ENCODE measurements at regions not wholly inside any gene's neighbourhood (a gene's known extent, or its start where the extent isn't known, plus 50 kb on each side); places are given as distances from the start of the nearest gene placed in this dataset.

DNA sequence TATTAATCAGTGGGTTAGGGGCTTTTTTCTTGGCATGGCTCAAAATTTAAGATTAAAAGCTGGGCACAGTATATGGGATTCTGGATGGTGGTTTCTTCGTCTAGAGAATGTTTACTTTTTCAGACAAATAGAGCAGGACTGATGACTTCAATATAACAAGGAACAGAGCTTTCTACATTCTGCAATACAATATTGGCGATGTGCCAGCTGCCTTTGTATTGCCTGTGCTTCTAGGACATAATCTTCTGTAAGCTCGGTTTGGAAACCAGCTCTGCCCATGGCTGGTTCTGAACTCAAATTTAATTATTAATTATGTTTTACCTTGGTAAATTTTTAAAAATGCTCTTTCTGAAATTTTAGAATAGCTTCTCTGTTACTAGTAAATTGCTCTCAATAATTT lies 139.1 kb upstream of the TRPC4 start:
- H3K27ac ChIP-seq (ENCODE audit: low read length): no peak overlapping the region
- no peaks in the 10 kb centered on the region for H3K27me3 ChIP-seq (ENCODE audit: insufficient read depth, low read depth, low read length)
- H3K4me2 ChIP-seq (ENCODE audit: low read length): no peak overlapping the region
- H3K36me3 ChIP-seq (ENCODE audit: insufficient read depth, low read length): no peaks in the 10 kb centered on the region
- H2AFZ ChIP-seq (ENCODE audit: low read depth, low read length): no peak overlapping the region
- no peak overlapping the region for H3K9ac ChIP-seq (ENCODE audit: low read length)
- H3F3A ChIP-seq (ENCODE audit: insufficient read depth, low read length, poor library complexity, severe bottlenecking): no peaks in the 10 kb centered on the region
- no peaks in the 10 kb centered on the region for H3K79me2 ChIP-seq (replicated peaks; ENCODE audit: insufficient read depth, low read length)
- H3K4me3 ChIP-seq (ENCODE audit: low read length): no peak overlapping the region
- H3K9me3 ChIP-seq (ENCODE audit: low read length): no peaks in the 10 kb centered on the region
- no peaks in the 10 kb centered on the region for H4K20me1 ChIP-seq (ENCODE audit: insufficient read depth)
- TF ChIP-seq RAD21 (conservative IDR thresholded peaks at IDR 0.05): no peak
- no peak for TF ChIP-seq SMC3 (conservative IDR thresholded peaks at IDR 0.05; ENCODE audit: poor library complexity)
- TF ChIP-seq, protein P1, sequence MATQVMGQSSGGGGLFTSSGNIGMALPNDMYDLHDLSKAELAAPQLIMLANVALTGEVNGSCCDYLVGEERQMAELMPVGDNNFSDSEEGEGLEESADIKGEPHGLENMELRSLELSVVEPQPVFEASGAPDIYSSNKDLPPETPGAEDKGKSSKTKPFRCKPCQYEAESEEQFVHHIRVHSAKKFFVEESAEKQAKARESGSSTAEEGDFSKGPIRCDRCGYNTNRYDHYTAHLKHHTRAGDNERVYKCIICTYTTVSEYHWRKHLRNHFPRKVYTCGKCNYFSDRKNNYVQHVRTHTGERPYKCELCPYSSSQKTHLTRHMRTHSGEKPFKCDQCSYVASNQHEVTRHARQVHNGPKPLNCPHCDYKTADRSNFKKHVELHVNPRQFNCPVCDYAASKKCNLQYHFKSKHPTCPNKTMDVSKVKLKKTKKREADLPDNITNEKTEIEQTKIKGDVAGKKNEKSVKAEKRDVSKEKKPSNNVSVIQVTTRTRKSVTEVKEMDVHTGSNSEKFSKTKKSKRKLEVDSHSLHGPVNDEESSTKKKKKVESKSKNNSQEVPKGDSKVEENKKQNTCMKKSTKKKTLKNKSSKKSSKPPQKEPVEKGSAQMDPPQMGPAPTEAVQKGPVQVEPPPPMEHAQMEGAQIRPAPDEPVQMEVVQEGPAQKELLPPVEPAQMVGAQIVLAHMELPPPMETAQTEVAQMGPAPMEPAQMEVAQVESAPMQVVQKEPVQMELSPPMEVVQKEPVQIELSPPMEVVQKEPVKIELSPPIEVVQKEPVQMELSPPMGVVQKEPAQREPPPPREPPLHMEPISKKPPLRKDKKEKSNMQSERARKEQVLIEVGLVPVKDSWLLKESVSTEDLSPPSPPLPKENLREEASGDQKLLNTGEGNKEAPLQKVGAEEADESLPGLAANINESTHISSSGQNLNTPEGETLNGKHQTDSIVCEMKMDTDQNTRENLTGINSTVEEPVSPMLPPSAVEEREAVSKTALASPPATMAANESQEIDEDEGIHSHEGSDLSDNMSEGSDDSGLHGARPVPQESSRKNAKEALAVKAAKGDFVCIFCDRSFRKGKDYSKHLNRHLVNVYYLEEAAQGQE (IDR thresholded peaks at IDR 0.05; ENCODE audit: borderline replicate concordance): no peak
- TF ChIP-seq POLR2AphosphoS5 (IDR thresholded peaks at IDR 0.05): no peak
- TF ChIP-seq, protein P2, sequence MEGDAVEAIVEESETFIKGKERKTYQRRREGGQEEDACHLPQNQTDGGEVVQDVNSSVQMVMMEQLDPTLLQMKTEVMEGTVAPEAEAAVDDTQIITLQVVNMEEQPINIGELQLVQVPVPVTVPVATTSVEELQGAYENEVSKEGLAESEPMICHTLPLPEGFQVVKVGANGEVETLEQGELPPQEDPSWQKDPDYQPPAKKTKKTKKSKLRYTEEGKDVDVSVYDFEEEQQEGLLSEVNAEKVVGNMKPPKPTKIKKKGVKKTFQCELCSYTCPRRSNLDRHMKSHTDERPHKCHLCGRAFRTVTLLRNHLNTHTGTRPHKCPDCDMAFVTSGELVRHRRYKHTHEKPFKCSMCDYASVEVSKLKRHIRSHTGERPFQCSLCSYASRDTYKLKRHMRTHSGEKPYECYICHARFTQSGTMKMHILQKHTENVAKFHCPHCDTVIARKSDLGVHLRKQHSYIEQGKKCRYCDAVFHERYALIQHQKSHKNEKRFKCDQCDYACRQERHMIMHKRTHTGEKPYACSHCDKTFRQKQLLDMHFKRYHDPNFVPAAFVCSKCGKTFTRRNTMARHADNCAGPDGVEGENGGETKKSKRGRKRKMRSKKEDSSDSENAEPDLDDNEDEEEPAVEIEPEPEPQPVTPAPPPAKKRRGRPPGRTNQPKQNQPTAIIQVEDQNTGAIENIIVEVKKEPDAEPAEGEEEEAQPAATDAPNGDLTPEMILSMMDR (IDR thresholded peaks at IDR 0.05; ENCODE audit: poor library complexity, severe bottlenecking): no peak
- TF ChIP-seq EZH2 (IDR thresholded peaks at IDR 0.05; ENCODE audit: borderline replicate concordance, insufficient read depth, low read length, poor library complexity, severe bottlenecking): no peak
- TF ChIP-seq TAF1 (IDR thresholded peaks at IDR 0.05; ENCODE audit: low read depth): no peak
- TF ChIP-seq MXI1 (conservative IDR thresholded peaks at IDR 0.05; ENCODE audit: poor library complexity, severe bottlenecking): no peak
- TF ChIP-seq EP300 (conservative IDR thresholded peaks at IDR 0.05; ENCODE audit: poor library complexity, severe bottlenecking): no peak
- H3K9me2 ChIP-seq (ENCODE audit: insufficient read depth, low read length): no peaks in the 10 kb centered on the region

DNA sequence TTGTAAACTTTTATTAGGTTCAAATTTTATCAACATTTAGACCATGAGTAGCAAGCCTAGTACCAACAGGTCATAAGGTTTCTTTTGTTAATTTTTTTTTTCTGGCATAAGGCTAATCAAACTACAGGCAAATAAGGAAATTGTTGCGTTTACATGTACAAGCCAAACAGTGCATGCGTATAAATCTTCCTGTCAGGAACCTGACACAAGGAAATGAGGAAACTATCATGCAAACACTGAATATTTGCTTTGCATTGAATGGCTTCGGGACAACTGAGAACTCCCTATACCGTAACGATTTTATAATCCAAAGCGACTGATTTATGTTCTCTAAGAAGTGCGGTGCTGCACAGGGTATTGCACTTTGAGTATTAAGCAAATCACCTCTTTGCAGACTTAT lies 133.0 kb upstream of the TRPC4 start:
- Histone ChIP-seq H3K9ac (ENCODE audit: low read length) (no peak overlapping the region), H3K27me3 (ENCODE audit: insufficient read depth, low read depth, low read length) (no peaks in the 10 kb centered on the region), H3K4me3 (ENCODE audit: low read length) (no peak overlapping the region), H3K4me2 (ENCODE audit: low read length) (no peak overlapping the region), H3K36me3 (ENCODE audit: insufficient read depth, low read length) (no peaks in the 10 kb centered on the region), H3K79me2 (replicated peaks; ENCODE audit: insufficient read depth, low read length) (no peaks in the 10 kb centered on the region), H3K9me3 (ENCODE audit: low read length) (no peaks in the 10 kb centered on the region), H3F3A (ENCODE audit: insufficient read depth, low read length, poor library complexity, severe bottlenecking) (no peaks in the 10 kb centered on the region), H2AFZ (ENCODE audit: low read depth, low read length) (no peak overlapping the region), H3K9me2 (ENCODE audit: insufficient read depth, low read length) (no peaks in the 10 kb centered on the region), H3K27ac (ENCODE audit: low read length) (no peak overlapping the region), H4K20me1 (ENCODE audit: insufficient read depth) (no peaks in the 10 kb centered on the region)
- TF ChIP-seq, protein P1 (IDR thresholded peaks at IDR 0.05; ENCODE audit: borderline replicate concordance): no peak
